ENCODE measurements at regions not wholly inside any gene's neighbourhood (a gene's known extent, or its start where the extent isn't known, plus 50 kb on each side); places are given as distances from the start of the nearest gene placed in this dataset.

DNA sequence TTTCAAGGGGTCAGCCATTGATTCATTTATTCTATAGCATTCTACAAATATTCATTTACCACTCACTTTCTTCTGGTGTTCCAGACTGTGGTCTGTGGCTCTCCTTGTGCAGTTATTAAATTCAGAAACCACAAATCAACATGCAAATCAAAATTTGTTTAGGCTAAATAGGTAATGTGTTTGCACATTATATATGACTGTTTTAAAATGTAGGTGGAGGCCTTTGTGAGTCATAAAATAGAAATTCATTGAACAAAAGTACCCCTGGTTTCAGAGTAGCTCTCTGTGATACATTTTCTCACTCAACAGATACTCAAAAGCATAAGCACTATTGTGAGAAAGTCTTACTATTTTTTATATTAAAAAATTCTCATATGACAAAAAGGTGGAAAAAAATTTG, 385.5 kb upstream of the TSHZ2 start:
- Histone ChIP-seq H4K91ac (replicated peaks; ENCODE audit: insufficient read length, low read length) (no peak overlapping the region), H3K23me2 (ENCODE audit: low read depth, low read length) (no peaks in the 10 kb centered on the region), H3K27me3 (replicated peaks in 1 of 4; ENCODE audit: control insufficient read depth in 3 of 4, extremely low read depth in 1 of 4, insufficient read depth in 3 of 4, low read length in 3 of 4) (no peaks in the 10 kb centered on the region), H3K4me3 (ENCODE audit: extremely low read depth in 1 of 4, insufficient read depth in 2 of 4, low read depth in 3 of 4, low read length in 4 of 4) (no peak overlapping the region), H3K36me3 (ENCODE audit: control insufficient read depth in 2 of 4, insufficient read depth in 4 of 4, low read length in 3 of 4) (no peaks in the 10 kb centered on the region), H3K79me2 (ENCODE audit: control insufficient read depth in 1 of 2, insufficient read depth in 2 of 2, low read length in 2 of 2) (no peaks in the 10 kb centered on the region), H3K79me1 (ENCODE audit: low read depth, low read length) (no peaks in the 10 kb centered on the region), H2AFZ (ENCODE audit: low read length) (no peak overlapping the region), H3K18ac (ENCODE audit: extremely low read depth, low read length) (no peak overlapping the region), H2BK120ac (replicated peaks; ENCODE audit: low read depth, low read length) (no peak overlapping the region), H3K9me3 (ENCODE audit: insufficient read depth in 2 of 2, low read depth in 1 of 2, low read length in 1 of 2) (no peaks in the 10 kb centered on the region), H3K14ac (ENCODE audit: insufficient read length) (no peak overlapping the region), H3K4me2 (ENCODE audit: insufficient read depth in 1 of 2, low read depth in 2 of 2, low read length in 2 of 2) (no peak overlapping the region), H3K56ac (replicated peaks; ENCODE audit: insufficient read length, low read depth, low read length) (no peak overlapping the region), H3K23ac (ENCODE audit: insufficient read length) (no peak overlapping the region), H3K4ac (replicated peaks; ENCODE audit: insufficient read length, low read depth, low read length) (no peak overlapping the region), H2BK15ac (ENCODE audit: low read length) (no peak overlapping the region), H4K5ac (ENCODE audit: insufficient read length, low read depth, low read length) (no peak overlapping the region), H2BK12ac (ENCODE audit: low read depth, low read length) (no peak overlapping the region), H3K4me1 (replicated peaks in 1 of 4; ENCODE audit: control insufficient read depth in 3 of 4, insufficient read depth in 4 of 4, low read length in 3 of 4) (no peaks in the 10 kb centered on the region; a peak in 1 of 7 replicates), H2BK20ac (ENCODE audit: low read length) (no peak overlapping the region), H2AK5ac (ENCODE audit: low read depth, low read length) (no peak overlapping the region), H3K27ac (ENCODE audit: low read depth, low read length) (no peak overlapping the region), H4K8ac (ENCODE audit: extremely low read depth, insufficient read depth, low read length) (no peak overlapping the region), H2BK5ac (ENCODE audit: low read depth, low read length) (no peak overlapping the region), H4K20me1 (replicated peaks in 1 of 2; ENCODE audit: control insufficient read depth in 1 of 2, insufficient read depth in 2 of 2, low read length in 2 of 2) (no peaks in the 10 kb centered on the region), H3K9ac (replicated peaks in 1 of 4; ENCODE audit: extremely low read depth in 1 of 4, low read depth in 3 of 4, low read length in 3 of 4) (no peak overlapping the region)
- ChIA-PET POLR2A (ENCODE audit: partially characterized antibody) (no interaction called here), CTCF (ENCODE audit: partially characterized antibody) (no interaction called here)
- no peak for DNase-seq (ENCODE audit: low read depth in 1 of 2, low spot score in 2 of 2)
- no peak for FAIRE-seq
- TF ChIP-seq SRF (IDR thresholded peaks at IDR 0.05; ENCODE audit: low read depth, low read length): no peak
- TF ChIP-seq CTBP2 (IDR thresholded peaks at IDR 0.05; ENCODE audit: borderline replicate concordance, insufficient read depth, insufficient read length, low read length): no peak
- no peak for TF ChIP-seq TEAD4 (IDR thresholded peaks at IDR 0.05; ENCODE audit: low read depth, low read length)
- TF ChIP-seq TCF12 (IDR thresholded peaks at IDR 0.05; ENCODE audit: low read depth, low read length): no peak
- TF ChIP-seq BCL11A (IDR thresholded peaks at IDR 0.05; ENCODE audit: low read depth in 2 of 2, low read length in 2 of 2): no peak
- TF ChIP-seq SUZ12 (IDR thresholded peaks at IDR 0.05; ENCODE audit: low read length): no peak
- no peak for TF ChIP-seq KDM1A (IDR thresholded peaks at IDR 0.05; ENCODE audit: borderline replicate concordance, low read length)

All from H1 (cell line).